NB4 (cell line): ENCODE measurements at regions not wholly inside any gene's neighbourhood (a gene's known extent, or its start where the extent isn't known, plus 50 kb on each side); places are given as distances from the start of the nearest gene placed in this dataset.

ENCODE experiments used
- POLR2A ChIP-seq: IDR thresholded peaks from 2 replicates; pipeline ENCODE4 v1.6.1; 2011; ENCODE audit warnings: mild to moderate bottlenecking; ENCODE audit not compliant: insufficient read length; ENCODE audit errors: extremely low read depth
- TF ChIP-seq, protein P1 (sequence below): IDR thresholded peaks from one replicate; pipeline ENCODE4 v1.5.1; 2012; ENCODE audit warnings: low read depth, low read length
- TF ChIP-seq, protein P2 (sequence below): IDR thresholded peaks from 2 replicates; pipeline ENCODE4 v1.6.1; 2011; ENCODE audit warnings: low read depth, low read length

DNA sequence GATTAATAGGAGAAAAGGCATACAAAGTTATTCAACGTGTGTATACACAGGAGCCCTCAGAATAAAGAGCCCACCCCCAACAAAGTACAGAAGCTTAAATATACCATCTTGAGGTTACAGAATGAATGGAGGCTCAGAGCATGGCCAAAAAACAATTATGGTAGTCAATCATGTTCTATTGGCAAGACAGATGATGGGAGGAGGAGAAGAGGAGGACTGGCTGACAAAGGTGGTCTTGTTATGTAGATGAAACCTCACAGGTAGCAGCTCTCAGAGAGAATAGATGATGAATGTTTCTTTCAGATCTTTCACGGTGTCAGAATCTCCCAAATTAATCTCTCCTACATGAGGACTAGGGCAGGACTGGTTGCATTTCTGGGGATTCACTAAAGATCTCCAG lies 66.0 kb downstream of the ARL4C start:
- TF ChIP-seq, protein P1, sequence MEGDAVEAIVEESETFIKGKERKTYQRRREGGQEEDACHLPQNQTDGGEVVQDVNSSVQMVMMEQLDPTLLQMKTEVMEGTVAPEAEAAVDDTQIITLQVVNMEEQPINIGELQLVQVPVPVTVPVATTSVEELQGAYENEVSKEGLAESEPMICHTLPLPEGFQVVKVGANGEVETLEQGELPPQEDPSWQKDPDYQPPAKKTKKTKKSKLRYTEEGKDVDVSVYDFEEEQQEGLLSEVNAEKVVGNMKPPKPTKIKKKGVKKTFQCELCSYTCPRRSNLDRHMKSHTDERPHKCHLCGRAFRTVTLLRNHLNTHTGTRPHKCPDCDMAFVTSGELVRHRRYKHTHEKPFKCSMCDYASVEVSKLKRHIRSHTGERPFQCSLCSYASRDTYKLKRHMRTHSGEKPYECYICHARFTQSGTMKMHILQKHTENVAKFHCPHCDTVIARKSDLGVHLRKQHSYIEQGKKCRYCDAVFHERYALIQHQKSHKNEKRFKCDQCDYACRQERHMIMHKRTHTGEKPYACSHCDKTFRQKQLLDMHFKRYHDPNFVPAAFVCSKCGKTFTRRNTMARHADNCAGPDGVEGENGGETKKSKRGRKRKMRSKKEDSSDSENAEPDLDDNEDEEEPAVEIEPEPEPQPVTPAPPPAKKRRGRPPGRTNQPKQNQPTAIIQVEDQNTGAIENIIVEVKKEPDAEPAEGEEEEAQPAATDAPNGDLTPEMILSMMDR: no peak
- TF ChIP-seq POLR2A: no peak
- TF ChIP-seq, protein P2, sequence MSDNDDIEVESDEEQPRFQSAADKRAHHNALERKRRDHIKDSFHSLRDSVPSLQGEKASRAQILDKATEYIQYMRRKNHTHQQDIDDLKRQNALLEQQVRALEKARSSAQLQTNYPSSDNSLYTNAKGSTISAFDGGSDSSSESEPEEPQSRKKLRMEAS: no peak
